Endothelial cell of umbilical vein (primary cell): ENCODE measurements at regions not wholly inside any gene's neighbourhood (a gene's known extent, or its start where the extent isn't known, plus 50 kb on each side); places are given as distances from the start of the nearest gene placed in this dataset.

Experiments used
- BruUV-seq: library from RNA; stranded (reverse); fragments of 400-500 nt; replicated peaks from 2 replicates; lab custom pipeline; 2021; lab: Mats Ljungman, UMichigan
- CTCF ChIA-PET: fragments of 300-600, 350-600 bp; sonication (Branson Sonifier 250); formaldehyde crosslinking; loops from one replicate; lab custom pipeline; 2021; ENCODE audit warnings: antibody characterized with exemption, inconsistent platforms; lab: Charles Lee
- POLR2A ChIA-PET: fragments of 300-600, 350-600 bp; sonication (Branson Sonifier 250); formaldehyde crosslinking; loops from one replicate; lab custom pipeline; 2021; ENCODE audit warnings: antibody characterized with exemption, inconsistent platforms; lab: Charles Lee
- DNase-seq: peaks from one replicate; pipeline ENCODE4 v3.0.0-alpha.2; 2011; ENCODE audit warnings: low read depth, low spot score
- FAIRE-seq: peaks from 2 replicates; lab custom pipeline; 2011; peaks lifted over from hg19 to GRCh38; lab: Jason Lieb, UNC
- H2AFZ ChIP-seq: 2 replicates; pipeline ENCODE4 v1.6.0; 2012; ENCODE audit warnings: low read depth, low read length, control low read depth, inconsistent platforms
- H3K27ac ChIP-seq: 2 replicates; pipeline ENCODE4 v1.5.1; 2011; ENCODE audit warnings: low read depth, mild to moderate bottlenecking, control low read depth, low read length, moderate library complexity; ENCODE audit not compliant: insufficient read depth
- H3K27me3 ChIP-seq, 2 experiments: 2 replicates each; pipeline versions ENCODE4 v1.6.0 to v1.6.1; 2011; ENCODE audit warnings: low read length in 2 of 2, mixed read lengths in 1 of 2; ENCODE audit not compliant: control insufficient read depth in 2 of 2, insufficient read depth in 2 of 2
- H3K36me3 ChIP-seq, 2 experiments: 2 replicates in 1 of 2; 3 replicates in 1 of 2; pipeline ENCODE4 v1.5.1; 2011; ENCODE audit warnings: low read length in 2 of 2, mild to moderate bottlenecking in 1 of 2, moderate library complexity in 1 of 2; ENCODE audit not compliant: control insufficient read depth in 2 of 2, insufficient read depth in 2 of 2; ENCODE audit errors: extremely low read depth in 1 of 2
- H3K4me1 ChIP-seq: 3 replicates; pipeline ENCODE4 v1.5.1; 2011; ENCODE audit warnings: mild to moderate bottlenecking, low read length; ENCODE audit not compliant: control insufficient read depth, insufficient read depth; ENCODE audit errors: extremely low read depth
- H3K4me2 ChIP-seq: 2 replicates; pipeline ENCODE4 v1.6.1; 2011; ENCODE audit warnings: low read length, control low read depth, mixed read lengths; ENCODE audit not compliant: insufficient read depth
- H3K4me3 ChIP-seq, 3 experiments: fragments of 200-600 bp in 1 of 3; sonication (generic), shearing (Covaris generic) in 1 of 3; replicated peaks in 1 of 3; 2 replicates each; pipeline ENCODE4 v1.5.1; 2011 to 2016; ENCODE audit warnings: control low read depth in 3 of 3, low read length in 3 of 3, mild to moderate bottlenecking in 2 of 3, inconsistent platforms in 1 of 3, low read depth in 1 of 3, moderate library complexity in 1 of 3; ENCODE audit not compliant: insufficient read depth in 1 of 3
- H3K79me2 ChIP-seq: 2 replicates; pipeline ENCODE4 v1.6.0; 2012; ENCODE audit warnings: low read length, inconsistent platforms; ENCODE audit not compliant: control insufficient read depth, insufficient read depth
- H3K9ac ChIP-seq: replicated peaks from 2 replicates; pipeline ENCODE3; 2011; ENCODE audit warnings: low read length, control low read depth; ENCODE audit not compliant: insufficient read depth; ENCODE audit errors: extremely low read depth
- H3K9me1 ChIP-seq: replicated peaks from 3 replicates; pipeline ENCODE4 v1.6.0; 2011; ENCODE audit warnings: mild to moderate bottlenecking, low read length; ENCODE audit not compliant: control insufficient read depth, insufficient read depth; ENCODE audit errors: extremely low read depth
- H3K9me3 ChIP-seq: replicated peaks from 2 replicates; pipeline ENCODE4 v1.5.1; 2012; ENCODE audit warnings: low read length, inconsistent platforms; ENCODE audit not compliant: control insufficient read depth, insufficient read depth
- H4K20me1 ChIP-seq: replicated peaks from 2 replicates; pipeline ENCODE3; 2011; ENCODE audit warnings: mild to moderate bottlenecking, low read length; ENCODE audit not compliant: control insufficient read depth, insufficient read depth; ENCODE audit errors: extremely low read depth
- FOS ChIP-seq: IDR thresholded peaks from 2 replicates; pipeline ENCODE4 v1.6.1; 2011; ENCODE audit warnings: mild to moderate bottlenecking, low read length, moderate library complexity, borderline replicate concordance; ENCODE audit not compliant: insufficient read depth
- JUN ChIP-seq: IDR thresholded peaks from 2 replicates; pipeline ENCODE4 v1.6.1; 2011; ENCODE audit warnings: borderline replicate concordance, low read depth; ENCODE audit not compliant: insufficient read length, insufficient read depth
- MYC ChIP-seq: IDR thresholded peaks from one replicate; pipeline ENCODE4 v1.6.1; 2011; ENCODE audit warnings: mild to moderate bottlenecking, low read depth, low read length
- POLR2A ChIP-seq: IDR thresholded peaks from 2 replicates; pipeline ENCODE4 v1.6.1; 2012; ENCODE audit warnings: low read depth, mild to moderate bottlenecking, control low read depth, low read length
- POLR2AphosphoS5 ChIP-seq: IDR thresholded peaks from 2 replicates; pipeline ENCODE4 v1.6.1; 2012; ENCODE audit warnings: low read depth, mild to moderate bottlenecking, control low read depth, low read length, moderate library complexity; ENCODE audit not compliant: insufficient read depth
- dilution Hi-C: fragments of 300-500 bp; cut with MboI; formaldehyde crosslinking; loops from one replicate; pipeline ENCODE4 v1.15.0; 2019; ENCODE audit warnings: low sequenced_read_pairs; ENCODE audit not compliant: extremely low pct_ligation_motif_present
- intact Hi-C: fragments of 100-400 bp; cut with micrococcal nuclease; formaldehyde crosslinking; loops from one replicate; pipeline ENCODE4 v1.10.0; 2022
- TF ChIP-seq, protein P1 (sequence below), 2 donors: IDR thresholded peaks; 1 replicate in 1 of 2; 2 replicates in 1 of 2; pipeline ENCODE4 v1.5.1; 2011; ENCODE audit warnings: low read length in 2 of 2, mild to moderate bottlenecking in 2 of 2, moderate library complexity in 2 of 2, control low read depth in 1 of 2, inconsistent platforms in 1 of 2, low read depth in 1 of 2; ENCODE audit not compliant: insufficient read depth in 1 of 2; ENCODE audit errors: extremely low read depth in 1 of 2
- TF ChIP-seq, protein P2 (sequence below): IDR thresholded peaks from 2 replicates; pipeline ENCODE4 v1.6.1; 2011; ENCODE audit not compliant: insufficient read depth, insufficient read length

DNA sequence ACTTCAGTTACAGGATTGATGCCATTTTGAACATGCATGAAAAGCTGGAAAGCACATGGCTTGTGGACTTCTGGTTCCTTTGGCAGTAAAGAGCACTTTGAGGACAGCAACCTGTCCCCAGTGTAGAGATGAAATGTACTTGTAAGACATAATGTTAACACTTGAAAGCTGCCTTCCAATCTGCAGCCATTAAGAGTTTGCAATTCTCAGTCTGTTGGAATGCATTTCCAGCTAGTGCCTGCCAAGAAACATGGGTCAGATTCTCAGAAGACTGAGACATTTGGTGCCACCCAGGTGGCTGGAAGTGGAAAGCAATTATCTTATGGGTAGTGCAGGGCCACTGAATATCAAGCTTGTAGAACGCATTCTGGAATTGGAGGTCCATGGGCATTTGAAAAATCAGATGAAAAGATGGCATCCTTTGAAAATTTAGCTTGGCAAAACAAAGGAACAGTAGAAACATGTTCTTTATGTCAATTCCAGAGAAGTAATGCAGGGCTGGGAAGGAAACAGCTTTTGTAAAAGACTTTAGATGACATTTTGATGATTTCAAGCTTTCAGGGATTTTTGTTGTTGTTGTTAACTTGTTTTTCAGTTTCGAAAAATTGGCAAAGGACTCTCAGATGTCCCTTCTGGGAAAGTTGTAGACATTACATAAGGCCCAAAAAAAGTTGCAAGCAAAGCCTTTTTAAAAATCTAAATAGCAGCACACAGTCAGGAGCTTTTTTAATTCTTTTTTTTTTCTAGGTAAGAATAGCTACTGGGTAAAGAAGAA is 147.0 kb downstream of the ABCA8 start:
- POLR2A ChIA-PET = interaction anchor here (0.6 kb wide), 1 partner anchor 163 kb away, joined by 4 read pairs; no protein-coding TSS in a partner anchor
- no peaks in the 10 kb centered on the region for H3K9me1 ChIP-seq

More for the DNA sequence above, 147.0 kb downstream of the ABCA8 start:
- no peak for FAIRE-seq
- H3K27ac ChIP-seq = no peak overlapping the region
- no peak for DNase-seq
- no TSS peak for BruUV-seq
- H3K36me3 ChIP-seq = no peaks in the 10 kb centered on the region
- dilution Hi-C loops = no loop called here
- H3K79me2 ChIP-seq = no peaks in the 10 kb centered on the region
- no peaks in the 10 kb centered on the region for H3K9me3 ChIP-seq
- no peaks in the 10 kb centered on the region for H3K27me3 ChIP-seq
- H3K4me3 ChIP-seq = no peak overlapping the region
- CTCF ChIA-PET = interaction anchor here (1.1 to 2.3 kb wide), 6 partner anchors 10 to 103 kb away, joined by 3 to 5 read pairs (median 4); no protein-coding TSS in a partner anchor
- no peak for TF ChIP-seq POLR2AphosphoS5
- no peak for TF ChIP-seq FOS
- TF ChIP-seq MYC = no peak
- TF ChIP-seq JUN = no peak
- TF ChIP-seq, protein P1, sequence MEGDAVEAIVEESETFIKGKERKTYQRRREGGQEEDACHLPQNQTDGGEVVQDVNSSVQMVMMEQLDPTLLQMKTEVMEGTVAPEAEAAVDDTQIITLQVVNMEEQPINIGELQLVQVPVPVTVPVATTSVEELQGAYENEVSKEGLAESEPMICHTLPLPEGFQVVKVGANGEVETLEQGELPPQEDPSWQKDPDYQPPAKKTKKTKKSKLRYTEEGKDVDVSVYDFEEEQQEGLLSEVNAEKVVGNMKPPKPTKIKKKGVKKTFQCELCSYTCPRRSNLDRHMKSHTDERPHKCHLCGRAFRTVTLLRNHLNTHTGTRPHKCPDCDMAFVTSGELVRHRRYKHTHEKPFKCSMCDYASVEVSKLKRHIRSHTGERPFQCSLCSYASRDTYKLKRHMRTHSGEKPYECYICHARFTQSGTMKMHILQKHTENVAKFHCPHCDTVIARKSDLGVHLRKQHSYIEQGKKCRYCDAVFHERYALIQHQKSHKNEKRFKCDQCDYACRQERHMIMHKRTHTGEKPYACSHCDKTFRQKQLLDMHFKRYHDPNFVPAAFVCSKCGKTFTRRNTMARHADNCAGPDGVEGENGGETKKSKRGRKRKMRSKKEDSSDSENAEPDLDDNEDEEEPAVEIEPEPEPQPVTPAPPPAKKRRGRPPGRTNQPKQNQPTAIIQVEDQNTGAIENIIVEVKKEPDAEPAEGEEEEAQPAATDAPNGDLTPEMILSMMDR (IDR thresholded peaks at IDR 0.05; ENCODE audit: extremely low read depth in 1 of 2, insufficient read depth in 1 of 2, low read depth in 1 of 2, low read length in 2 of 2) = no peak
- TF ChIP-seq, protein P2, sequence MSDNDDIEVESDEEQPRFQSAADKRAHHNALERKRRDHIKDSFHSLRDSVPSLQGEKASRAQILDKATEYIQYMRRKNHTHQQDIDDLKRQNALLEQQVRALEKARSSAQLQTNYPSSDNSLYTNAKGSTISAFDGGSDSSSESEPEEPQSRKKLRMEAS = no peak
- TF ChIP-seq POLR2A = no peak
- H3K9ac ChIP-seq = no peak overlapping the region
- no peak overlapping the region for H2AFZ ChIP-seq
- H4K20me1 ChIP-seq = no peaks in the 10 kb centered on the region
- H3K4me1 ChIP-seq = peaks cover 4% of the 10 kb centered on the region
- intact Hi-C loops = no loop called here
- H3K4me2 ChIP-seq = no peak overlapping the region
